Breast epithelium (tissue), 3 donors: ENCODE measurements at regions not wholly inside any gene's neighbourhood (a gene's known extent, or its start where the extent isn't known, plus 50 kb on each side); places are given as distances from the start of the nearest gene placed in this dataset.

Source experiments
- CTCF ChIP-seq, 3 donors: fragments of 450-650 bp; IDR thresholded peaks; one replicate each; pipeline ENCODE4 v1.5.1; 2016 to 2017; ENCODE audit warnings: antibody characterized with exemption in 3 of 3, mild to moderate bottlenecking in 3 of 3, moderate library complexity in 3 of 3
- POLR2A ChIP-seq: fragments of 450-650 bp; IDR thresholded peaks from one replicate; pipeline ENCODE4 v1.6.1; 2016; ENCODE audit warnings: antibody characterized with exemption, mild to moderate bottlenecking, moderate library complexity

DNA sequence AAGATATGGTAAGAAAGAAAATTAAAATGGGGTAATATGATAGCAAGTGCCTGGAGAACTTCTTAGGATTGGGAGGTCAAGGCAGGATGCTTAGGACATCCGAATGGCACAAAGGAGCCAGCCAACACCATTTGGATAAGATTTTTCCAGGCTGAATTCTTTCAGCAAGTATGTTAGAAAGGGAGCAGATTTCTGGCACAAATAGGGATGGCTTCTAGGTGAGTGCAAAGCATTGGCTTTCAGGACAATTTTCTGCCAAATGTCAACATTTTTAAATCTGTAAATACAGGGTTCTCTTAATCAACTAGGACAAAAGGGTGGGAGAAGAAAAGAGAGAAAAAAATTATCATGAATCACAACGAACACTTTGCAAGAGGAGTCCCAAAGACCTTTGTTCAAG lies 409.1 kb downstream of the GPAM start:
- TF ChIP-seq CTCF (IDR thresholded peaks at IDR 0.05) (no peak), POLR2A (no peak)
